ENCODE measurements at regions not wholly inside any gene's neighbourhood (a gene's known extent, or its start where the extent isn't known, plus 50 kb on each side); places are given as distances from the start of the nearest gene placed in this dataset.

DNA sequence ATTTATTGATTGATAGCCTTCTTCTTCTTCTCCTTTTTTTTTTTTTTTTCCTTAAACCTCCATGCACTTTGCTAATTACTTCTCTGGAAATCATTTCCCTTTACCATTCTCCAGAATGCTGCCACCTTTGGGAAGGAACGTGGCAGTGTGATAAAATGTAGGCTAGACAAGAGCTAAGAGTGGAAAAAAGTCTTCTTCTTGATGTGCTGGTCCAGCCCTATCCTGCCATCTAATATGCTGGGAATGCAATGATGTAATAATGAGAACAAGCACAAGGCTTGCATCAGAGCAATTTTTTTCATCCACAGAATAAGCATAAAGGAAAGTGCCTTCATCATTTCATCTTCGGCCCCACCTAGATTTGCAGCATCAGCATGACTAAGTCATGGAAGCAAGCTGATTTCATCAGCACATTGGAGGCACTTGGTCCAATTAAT lies 128.7 kb upstream of the ZFHX3 start:
- TF ChIP-seq, protein P1, sequence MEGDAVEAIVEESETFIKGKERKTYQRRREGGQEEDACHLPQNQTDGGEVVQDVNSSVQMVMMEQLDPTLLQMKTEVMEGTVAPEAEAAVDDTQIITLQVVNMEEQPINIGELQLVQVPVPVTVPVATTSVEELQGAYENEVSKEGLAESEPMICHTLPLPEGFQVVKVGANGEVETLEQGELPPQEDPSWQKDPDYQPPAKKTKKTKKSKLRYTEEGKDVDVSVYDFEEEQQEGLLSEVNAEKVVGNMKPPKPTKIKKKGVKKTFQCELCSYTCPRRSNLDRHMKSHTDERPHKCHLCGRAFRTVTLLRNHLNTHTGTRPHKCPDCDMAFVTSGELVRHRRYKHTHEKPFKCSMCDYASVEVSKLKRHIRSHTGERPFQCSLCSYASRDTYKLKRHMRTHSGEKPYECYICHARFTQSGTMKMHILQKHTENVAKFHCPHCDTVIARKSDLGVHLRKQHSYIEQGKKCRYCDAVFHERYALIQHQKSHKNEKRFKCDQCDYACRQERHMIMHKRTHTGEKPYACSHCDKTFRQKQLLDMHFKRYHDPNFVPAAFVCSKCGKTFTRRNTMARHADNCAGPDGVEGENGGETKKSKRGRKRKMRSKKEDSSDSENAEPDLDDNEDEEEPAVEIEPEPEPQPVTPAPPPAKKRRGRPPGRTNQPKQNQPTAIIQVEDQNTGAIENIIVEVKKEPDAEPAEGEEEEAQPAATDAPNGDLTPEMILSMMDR (IDR thresholded peaks at IDR 0.05 in 2 of 3, conservative IDR thresholded peaks at IDR 0.05 in 1 of 3; ENCODE audit: borderline replicate concordance in 1 of 3, insufficient read depth in 1 of 3, low read depth in 2 of 3, low read length in 2 of 3) = peak; percentile 29 to 56 (median 47); a peak in 3 of 6 replicates
- TF ChIP-seq EZH2phosphoT487 (IDR thresholded peaks at IDR 0.05; ENCODE audit: borderline replicate concordance) (no peak), POLR2AphosphoS5 (IDR thresholded peaks at IDR 0.05; ENCODE audit: low read depth, low read length) (no peak), SP1 (IDR thresholded peaks at IDR 0.05; ENCODE audit: low read depth) (peak; percentile 36; the same call in 1 of the 2 replicates), POLR2A (IDR thresholded peaks at IDR 0.05; ENCODE audit: borderline replicate concordance, extremely low read depth, insufficient read depth, insufficient read length) (no peak), CBX3 (IDR thresholded peaks at IDR 0.05; ENCODE audit: low read depth) (no peak), EGR1 (IDR thresholded peaks at IDR 0.05; ENCODE audit: low read depth) (no peak), ZNF274 (IDR thresholded peaks at IDR 0.05; ENCODE audit: low read depth, low read length) (no peak), SRF (IDR thresholded peaks at IDR 0.05; ENCODE audit: low read depth) (no peak), YY1 (IDR thresholded peaks at IDR 0.05; ENCODE audit: extremely low read depth, insufficient replicate concordance, low read depth, low read length) (no peak), JUND (IDR thresholded peaks at IDR 0.05) (no peak)
- TF ChIP-seq, protein P2, sequence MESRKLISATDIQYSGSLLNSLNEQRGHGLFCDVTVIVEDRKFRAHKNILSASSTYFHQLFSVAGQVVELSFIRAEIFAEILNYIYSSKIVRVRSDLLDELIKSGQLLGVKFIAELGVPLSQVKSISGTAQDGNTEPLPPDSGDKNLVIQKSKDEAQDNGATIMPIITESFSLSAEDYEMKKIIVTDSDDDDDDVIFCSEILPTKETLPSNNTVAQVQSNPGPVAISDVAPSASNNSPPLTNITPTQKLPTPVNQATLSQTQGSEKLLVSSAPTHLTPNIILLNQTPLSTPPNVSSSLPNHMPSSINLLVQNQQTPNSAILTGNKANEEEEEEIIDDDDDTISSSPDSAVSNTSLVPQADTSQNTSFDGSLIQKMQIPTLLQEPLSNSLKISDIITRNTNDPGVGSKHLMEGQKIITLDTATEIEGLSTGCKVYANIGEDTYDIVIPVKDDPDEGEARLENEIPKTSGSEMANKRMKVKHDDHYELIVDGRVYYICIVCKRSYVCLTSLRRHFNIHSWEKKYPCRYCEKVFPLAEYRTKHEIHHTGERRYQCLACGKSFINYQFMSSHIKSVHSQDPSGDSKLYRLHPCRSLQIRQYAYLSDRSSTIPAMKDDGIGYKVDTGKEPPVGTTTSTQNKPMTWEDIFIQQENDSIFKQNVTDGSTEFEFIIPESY (IDR thresholded peaks at IDR 0.05; ENCODE audit: extremely low read depth, insufficient replicate concordance, low read length) = no peak
- TF ChIP-seq, protein P3, sequence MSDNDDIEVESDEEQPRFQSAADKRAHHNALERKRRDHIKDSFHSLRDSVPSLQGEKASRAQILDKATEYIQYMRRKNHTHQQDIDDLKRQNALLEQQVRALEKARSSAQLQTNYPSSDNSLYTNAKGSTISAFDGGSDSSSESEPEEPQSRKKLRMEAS (IDR thresholded peaks at IDR 0.05) = no peak
